HG02852 (cell line): ENCODE measurements at regions not wholly inside any gene's neighbourhood (a gene's known extent, or its start where the extent isn't known, plus 50 kb on each side); places are given as distances from the start of the nearest gene placed in this dataset.
"Not testable (repeated sequence)": the region's sequence is repeated elsewhere in the genome, so short reads cannot be mapped to it uniquely, and the experiment has no call there.

Source experiments
- ATAC-seq: cut with Tn5 transposase; IDR thresholded peaks from one replicate; pipeline ENCODE4 v1.9.1; 2021; ENCODE audit warnings: mild to moderate bottlenecking, moderate library complexity; ENCODE audit not compliant: unreplicated experiment

DNA sequence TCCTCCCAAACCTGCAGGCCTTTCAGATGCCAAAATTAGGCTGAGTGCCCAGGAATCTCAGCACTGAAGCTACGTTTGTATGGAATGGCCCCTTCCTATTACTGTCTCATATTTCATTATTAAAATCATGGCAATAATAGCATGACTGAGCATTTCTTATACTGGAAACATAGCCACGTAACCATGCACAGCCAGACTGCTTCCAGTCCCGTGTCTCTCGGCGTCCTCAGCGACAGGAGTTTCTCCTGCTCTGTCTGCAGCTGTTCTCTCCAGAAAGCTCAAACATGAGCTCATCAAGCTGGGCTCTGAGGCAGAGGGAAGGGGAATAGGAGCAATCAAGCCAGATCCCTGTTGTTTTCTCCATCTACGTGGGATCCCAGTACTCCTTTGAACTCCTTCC lies 104.0 kb downstream of the CDC7 start:
- no peak for ATAC-seq

DNA sequence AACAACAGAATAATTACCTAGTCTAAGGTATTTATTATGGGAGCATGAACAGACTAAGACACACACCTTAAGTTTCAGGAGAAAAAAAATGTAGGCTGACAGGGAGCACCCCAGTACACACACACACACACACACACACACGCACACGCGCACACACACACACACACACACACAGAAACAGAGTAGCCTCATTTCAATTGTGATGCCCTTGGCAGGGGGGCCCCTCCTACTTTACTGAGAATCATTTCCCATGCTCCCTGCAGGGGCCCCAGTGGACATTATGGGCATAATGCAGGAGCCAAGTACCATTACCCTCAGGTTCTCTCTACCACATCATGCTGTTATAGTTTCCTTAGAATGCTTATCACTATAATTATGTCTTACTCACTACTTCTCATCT lies 104.9 kb downstream of the CDC7 start:
- no peak for ATAC-seq

DNA sequence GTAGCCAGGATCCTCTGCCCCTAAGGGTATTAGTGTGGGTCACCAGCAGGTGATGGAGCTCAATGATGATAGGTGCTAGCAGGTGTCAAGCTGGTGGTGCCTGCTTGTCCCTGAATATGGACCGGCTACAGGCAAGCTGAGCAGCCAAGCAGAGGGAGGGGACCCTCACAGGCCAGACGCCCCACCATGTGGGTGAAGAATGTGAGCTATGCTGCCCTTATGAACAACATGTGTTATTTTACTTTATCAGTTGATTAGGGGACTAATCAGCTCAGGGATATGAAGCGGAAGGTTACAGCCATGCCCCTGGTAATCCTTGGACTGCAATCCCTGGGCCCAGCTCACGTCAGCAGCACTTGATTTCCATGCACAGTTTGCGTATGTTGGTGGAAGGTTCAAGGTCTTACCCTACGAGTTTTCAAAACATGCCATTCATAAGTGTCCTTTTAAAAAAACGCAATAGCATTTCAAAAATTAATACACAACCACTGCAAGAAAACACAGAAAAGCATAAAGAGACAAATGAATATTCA lies 106.0 kb downstream of the CDC7 start:
- no peak for ATAC-seq

DNA sequence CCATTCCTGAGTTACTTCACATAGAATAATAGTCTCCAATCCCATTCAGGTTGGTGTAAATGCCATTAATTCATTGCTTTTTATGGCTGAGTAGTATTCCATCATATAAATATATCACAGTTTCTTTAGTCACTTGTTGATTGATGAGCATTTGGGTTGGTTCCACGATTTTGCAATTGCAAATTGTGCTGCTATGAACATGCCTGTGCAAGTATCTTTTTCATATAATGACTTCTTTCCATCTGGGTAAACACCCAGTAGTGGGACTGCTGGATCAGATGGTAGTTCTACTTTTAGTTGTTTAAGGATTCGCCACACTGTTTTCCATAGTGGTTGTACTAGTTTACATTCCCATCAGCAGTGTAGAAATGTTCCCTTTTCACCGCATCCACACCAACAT lies 107.0 kb downstream of the CDC7 start:
- ATAC-seq = not testable (repeated sequence)

DNA sequence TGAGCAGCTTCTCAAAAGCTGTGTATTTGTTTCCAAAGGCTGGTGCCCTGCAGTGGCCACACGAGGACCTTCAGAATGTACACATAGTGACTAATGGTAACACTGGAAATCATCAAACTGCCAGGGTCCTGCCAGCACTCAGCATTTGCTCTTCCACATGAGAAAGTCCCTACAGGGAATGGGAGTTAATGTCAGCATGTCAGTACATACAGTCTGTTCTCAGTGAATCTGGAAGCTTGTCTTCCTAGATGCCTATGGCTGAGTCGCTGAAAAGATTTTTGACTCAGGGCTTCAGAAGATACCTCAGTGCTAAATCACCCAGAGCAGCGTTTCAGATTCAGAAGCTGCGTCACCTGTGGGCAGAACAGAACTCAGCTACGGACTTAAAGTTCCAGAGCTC lies 108.2 kb downstream of the CDC7 start:
- no peak for ATAC-seq

DNA sequence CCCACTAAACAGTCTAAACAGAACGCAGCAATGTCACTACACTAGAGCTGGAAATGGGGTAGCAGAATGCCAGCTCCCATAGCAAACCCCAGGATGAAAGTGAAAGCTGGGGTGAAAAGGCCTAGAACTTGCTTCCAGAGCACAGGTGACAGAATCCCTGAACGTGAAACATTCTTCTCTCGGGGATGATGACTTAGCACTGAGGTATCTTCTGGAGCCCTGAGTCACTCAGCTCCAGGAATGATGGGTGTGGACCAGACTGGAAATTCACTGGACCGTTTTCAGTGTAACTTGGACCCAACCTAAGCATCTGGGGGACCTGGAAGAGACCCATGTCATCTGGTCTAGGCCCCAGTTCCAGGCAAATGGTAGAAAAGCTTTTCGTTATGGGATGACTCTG lies 108.9 kb downstream of the CDC7 start:
- ATAC-seq = no peak

DNA sequence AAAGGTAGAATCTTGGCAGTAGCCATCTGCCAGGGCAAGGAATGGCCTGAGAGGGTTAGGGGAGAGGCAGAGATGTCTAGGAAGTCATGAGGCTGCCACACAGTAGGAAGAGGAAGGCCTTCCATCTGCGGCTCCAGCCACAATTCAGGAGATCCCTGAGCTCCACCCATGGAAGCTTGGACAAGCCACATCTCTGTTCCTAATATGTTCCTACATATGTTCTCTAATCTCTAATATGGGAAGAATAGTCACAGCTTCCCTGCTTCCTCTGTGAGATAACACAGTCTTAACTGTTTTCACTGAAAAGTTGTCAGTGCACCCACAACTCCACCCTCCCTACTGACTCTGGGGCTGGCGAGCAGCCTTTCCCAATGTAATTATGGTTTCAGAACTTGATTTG lies 109.5 kb downstream of the CDC7 start:
- ATAC-seq = no peak

DNA sequence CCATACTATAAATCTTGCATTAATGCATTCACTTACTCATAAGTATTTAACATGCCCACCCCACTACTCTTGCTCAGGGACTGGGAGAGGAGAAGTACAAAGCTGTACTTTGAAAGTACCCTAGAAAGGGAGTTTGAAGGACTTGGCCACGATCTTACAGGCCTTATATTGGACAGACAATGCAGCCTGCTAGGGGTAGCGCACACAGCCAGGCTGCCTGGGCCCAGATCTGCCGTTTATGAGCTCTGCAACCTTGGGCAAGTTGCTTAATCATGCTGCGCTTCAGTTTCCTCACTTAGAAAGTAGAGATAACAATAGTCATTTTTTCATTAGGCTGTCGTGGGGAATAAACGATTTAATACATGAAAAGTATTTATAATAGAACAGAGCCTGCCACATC lies 110.1 kb downstream of the CDC7 start:
- ATAC-seq = no peak

DNA sequence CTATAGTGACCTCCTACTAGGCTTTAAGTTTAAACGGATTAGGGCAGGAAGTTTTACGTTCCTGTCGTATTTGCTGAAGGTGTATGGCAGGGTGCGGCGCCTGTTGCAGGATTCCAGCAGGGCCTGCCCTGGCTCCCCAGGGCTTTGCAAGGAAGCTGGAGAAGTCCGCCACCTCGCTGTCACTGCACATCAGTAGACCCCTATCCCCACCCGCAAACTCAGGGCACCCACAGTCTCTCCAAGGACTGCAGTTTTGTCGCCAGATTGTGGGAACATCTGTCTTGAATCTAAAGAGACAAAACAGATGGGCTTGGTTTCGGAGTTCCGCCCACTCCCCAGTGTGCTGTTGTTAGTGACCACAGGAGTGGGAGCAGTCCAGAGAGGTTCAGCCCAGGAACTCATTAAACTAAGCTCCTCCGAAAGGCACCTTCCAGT lies 110.8 kb downstream of the CDC7 start:
- no peak for ATAC-seq

DNA sequence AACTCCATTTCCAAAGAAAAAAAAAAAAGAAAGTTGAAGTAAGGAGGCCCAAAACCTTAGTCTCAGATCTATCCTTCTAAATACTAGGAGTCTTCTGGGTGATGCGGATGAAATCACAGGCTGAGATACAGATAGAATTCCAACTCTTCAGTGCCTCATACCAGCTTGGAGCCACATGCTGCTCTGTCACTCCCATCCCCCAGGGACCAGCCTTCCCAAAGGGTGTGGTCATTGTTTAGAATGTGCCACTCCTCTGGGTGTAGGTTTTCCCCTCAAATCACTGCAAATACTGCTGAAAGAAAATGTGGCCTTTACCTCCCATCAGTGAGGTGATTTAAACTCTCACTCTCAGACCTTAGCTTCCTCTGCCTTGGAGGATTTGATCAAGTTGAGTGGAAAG lies 112.9 kb downstream of the CDC7 start:
- ATAC-seq = no peak

DNA sequence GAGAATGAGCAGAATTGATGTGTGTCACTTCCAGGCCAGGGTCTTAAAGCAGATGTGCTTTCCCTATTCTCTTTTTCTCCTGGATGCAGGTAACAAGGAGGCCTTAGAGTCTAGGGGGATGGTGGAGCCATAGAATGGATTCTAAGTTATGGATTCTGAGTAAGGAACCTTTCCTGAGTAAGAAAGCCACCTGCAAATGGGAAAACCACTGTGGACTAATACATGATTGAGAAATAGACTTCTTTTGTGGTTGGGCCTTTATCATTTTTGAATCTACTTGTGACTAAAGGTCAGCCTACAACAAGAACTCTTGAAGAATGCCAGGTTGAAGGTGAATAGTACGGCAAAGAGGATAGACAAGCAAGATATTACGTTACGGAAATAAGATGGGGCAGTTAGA lies 116.1 kb downstream of the CDC7 start:
- no peak for ATAC-seq

DNA sequence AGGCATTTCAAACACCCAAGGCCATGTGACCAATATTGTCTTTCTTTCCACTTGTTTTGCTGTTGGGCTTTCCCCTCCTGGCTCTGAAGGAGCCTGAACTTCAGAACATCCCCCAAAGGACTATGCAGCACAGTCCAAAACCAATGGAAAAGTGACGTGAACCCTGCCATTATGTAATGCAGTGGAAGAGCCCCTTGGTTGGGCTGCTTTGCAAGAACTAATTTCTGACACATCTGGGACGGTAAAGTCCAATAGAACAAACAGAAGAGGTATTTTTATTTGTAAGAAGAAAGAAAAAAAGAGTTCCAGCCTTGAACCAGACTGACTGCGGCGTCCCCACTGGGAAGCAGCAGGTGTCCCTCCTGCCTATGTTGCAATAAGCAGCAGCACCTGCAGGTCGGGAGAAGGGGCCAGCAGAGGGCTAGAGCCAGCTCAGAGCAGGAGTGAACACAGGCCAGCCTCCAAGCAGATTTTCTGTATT lies 116.7 kb downstream of the CDC7 start:
- peak; percentile 44 for ATAC-seq

DNA sequence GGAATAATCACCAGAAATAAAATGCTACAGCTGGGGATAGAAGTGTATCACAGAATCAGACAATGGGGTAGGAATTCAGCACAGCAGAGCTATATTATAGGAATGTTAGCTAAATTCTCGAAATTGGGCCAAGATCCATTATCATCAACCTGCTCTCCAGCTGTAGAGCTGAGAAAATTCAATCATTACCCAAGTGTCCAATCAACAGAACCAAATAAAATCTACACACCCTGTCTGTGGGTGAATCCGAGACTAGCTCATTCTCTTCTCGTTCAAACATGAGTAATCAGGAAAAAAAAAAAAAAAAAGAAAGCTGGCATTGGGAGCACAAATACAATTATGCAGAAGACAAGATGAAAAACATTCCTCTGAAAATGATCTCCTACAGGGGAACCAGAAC lies 119.2 kb downstream of the CDC7 start:
- ATAC-seq = no peak

DNA sequence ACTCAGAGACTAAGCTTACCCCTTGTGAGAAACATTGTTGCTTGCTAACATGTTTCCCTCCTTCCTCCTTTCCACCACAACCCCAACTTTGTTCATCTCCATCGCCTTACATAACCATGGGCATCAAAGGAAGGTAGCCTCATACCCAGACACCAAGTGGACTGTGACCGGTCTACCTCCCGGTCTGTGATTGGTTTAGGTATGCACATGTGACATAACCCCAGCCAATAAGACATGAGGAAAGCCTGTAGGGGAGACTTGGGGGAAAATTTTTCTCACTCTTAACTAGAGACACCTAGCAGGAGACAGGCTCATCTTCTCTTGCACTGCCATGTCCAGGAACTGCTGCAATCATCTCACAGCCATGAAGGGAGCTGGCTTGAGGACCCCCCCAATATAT lies 120.7 kb downstream of the CDC7 start:
- ATAC-seq = no peak

DNA sequence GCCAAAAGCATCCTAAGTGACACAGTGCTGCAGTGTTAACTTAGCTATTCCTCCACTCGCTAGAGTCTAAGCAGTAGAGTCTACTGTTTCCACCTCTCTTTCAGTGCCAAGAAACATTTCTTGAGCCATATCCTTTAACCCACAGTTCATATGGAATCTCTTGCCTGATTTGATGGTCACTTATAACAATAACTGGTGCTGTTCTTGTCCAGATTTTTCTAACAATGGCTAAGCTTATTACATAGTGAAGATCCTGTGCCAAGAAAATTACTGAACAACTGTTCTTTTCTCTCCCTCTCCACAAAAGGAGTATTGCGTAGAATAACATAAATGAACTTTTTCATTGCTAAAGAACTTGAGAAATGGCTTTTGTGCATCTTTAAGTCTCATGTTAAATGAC lies 121.3 kb downstream of the CDC7 start:
- no peak for ATAC-seq

DNA sequence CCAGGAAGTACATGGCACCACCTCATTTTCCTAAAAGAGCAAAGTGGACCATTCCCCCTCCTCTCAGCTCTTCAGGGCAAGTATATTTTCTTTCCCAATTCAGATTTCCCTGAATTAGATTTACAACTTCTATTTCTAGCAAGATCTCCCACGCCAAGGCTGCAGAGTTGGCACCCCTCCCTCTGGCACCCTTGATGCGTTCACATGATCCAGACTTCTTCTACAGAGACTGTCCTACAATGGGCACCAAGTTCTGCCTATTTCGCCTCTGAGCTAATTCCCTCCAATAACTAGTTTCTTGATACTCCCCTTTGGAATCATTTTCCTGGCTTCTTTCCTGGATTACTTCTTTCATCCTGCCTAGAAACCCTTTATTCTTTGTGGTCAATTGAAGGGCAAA lies 122.0 kb downstream of the CDC7 start:
- ATAC-seq = no peak

DNA sequence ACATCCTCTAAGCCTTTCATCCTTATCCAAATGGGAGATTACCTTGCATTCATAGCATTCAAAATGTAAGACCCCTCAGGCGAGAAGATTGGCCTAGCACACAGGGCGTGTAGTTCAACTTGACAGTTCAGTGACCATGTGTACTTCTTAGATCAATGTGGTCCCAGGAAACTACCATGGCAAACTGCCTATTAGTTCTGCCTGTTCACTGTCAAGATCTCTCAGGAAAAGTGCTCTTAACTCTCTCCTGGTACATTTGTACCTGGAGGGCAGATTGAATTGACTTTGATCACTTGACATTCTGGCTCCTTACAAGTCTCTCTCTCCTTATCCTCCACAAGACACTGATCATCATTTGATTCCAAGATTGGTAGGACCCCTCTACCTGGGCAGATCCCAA lies 122.4 kb downstream of the CDC7 start:
- no peak for ATAC-seq

DNA sequence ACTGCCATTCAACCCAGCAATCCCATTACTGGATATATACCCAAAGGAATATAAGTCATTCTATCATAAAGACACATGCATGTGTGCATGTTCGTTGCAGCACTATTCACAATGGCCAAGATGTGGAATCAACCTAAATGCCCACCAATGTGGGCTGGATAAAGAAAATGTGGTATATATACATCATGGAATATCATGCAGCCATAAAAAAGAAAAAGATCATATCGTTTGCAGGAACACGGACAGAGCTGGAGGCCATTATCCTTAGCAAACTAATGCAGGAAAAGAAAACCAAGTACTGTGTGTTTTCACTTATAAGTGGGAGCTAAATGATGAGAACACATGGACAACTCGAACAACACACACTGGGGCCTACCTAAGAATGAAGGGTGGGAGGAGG lies 123.7 kb downstream of the CDC7 start:
- no peak for ATAC-seq
